GM12864 (cell line): ENCODE measurements at regions not wholly inside any gene's neighbourhood (a gene's known extent, or its start where the extent isn't known, plus 50 kb on each side); places are given as distances from the start of the nearest gene placed in this dataset.
A peak's percentile ranks its signal among the peaks of the same experiment; 100 is the strongest.
"Not testable (repeated sequence)": the region's sequence is repeated elsewhere in the genome, so short reads cannot be mapped to it uniquely, and the experiment has no call there.

Experiments used
- DNase-seq: peaks from one replicate; pipeline ENCODE4 v3.0.0-alpha.2; 2011; ENCODE audit warnings: low read depth
- H3K4me3 ChIP-seq: 2 replicates; pipeline ENCODE4 v1.5.1; 2011; ENCODE audit warnings: mild to moderate bottlenecking, low read depth, low read length, control low read depth
- TF ChIP-seq, protein P1 (sequence below): IDR thresholded peaks from 2 replicates; pipeline ENCODE4 v1.5.1; 2011; ENCODE audit warnings: low read depth, mild to moderate bottlenecking, moderate library complexity, low read length, control low read depth, inconsistent platforms; ENCODE audit errors: missing control alignments

GRCh38 chr3:125683067-125683829 lies 88.0 kb upstream of the OSBPL11 start:
- no peak for DNase-seq
- no peak overlapping the region for H3K4me3 ChIP-seq
- TF ChIP-seq, protein P1, sequence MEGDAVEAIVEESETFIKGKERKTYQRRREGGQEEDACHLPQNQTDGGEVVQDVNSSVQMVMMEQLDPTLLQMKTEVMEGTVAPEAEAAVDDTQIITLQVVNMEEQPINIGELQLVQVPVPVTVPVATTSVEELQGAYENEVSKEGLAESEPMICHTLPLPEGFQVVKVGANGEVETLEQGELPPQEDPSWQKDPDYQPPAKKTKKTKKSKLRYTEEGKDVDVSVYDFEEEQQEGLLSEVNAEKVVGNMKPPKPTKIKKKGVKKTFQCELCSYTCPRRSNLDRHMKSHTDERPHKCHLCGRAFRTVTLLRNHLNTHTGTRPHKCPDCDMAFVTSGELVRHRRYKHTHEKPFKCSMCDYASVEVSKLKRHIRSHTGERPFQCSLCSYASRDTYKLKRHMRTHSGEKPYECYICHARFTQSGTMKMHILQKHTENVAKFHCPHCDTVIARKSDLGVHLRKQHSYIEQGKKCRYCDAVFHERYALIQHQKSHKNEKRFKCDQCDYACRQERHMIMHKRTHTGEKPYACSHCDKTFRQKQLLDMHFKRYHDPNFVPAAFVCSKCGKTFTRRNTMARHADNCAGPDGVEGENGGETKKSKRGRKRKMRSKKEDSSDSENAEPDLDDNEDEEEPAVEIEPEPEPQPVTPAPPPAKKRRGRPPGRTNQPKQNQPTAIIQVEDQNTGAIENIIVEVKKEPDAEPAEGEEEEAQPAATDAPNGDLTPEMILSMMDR: no peak

DNA sequence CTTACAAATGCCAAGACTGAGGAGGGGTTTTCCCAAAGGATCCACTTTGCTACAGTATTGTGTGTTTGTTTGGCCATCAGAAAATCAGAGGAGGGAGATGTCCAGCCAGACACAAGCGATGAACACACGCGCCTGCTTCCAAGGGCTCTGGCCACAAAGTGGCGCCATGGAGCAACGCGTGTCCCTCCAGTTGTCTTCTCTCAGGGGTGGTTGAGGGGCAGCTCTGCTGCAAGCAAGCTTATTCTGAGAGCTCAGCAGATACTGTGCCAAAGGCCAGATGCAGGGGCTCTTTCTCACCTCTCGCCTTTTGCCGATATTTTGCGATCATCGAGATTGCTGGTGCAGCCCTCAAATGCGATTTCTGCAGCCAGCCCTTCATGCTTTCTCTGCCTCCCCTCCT lies 88.9 kb upstream of the OSBPL11 start:
- DNase-seq: no peak
- TF ChIP-seq, protein P1: peak; percentile 51
- no peak overlapping the region for H3K4me3 ChIP-seq

DNA sequence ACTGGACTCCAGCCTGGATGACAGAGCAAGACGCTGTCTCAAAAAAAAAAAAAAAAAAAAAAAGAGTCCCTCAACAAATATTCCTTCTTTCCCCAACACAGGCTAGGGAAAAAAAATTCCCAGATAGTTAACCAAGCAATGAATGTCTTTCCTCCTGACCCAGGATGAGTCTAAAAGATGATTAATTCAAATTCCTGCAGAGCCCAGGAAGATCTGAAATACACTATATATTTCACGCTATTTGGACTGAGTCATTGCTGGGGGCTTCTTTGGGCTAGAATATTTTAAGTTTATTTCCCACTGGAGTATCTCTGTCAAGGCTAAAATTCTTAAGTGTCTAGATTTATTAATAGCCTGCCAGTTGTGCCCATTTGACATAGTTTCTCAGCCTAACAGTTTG lies 90.4 kb upstream of the OSBPL11 start:
- H3K4me3 ChIP-seq, DNase-seq: not testable (repeated sequence)

DNA sequence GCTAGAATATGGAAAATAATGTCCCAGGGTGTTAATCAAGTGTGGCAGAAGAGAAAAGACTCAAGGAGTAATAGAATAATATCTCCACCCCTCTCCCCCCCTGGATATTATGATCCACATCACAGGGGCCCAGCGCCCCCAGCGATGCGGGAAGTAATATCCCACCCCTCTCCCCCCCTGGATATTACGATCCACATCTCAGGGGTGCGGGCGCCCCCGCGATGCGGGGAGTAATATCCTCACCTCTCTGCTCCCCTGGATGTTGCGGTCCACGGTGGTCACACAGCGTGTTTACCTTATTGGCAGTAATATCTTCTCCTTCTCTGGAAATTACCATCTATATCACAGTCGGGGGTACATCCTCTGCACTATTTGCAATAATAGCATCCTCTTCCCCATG lies 97.1 kb upstream of the OSBPL11 start:
- no peak for DNase-seq
- H3K4me3 ChIP-seq: no peak overlapping the region
- TF ChIP-seq, protein P1: no peak

- no peak overlapping the region for H3K4me3 ChIP-seq
- TF ChIP-seq, protein P1: no peak
- DNase-seq: no peak
These were observed 98.6 kb upstream of the OSBPL11 start for GRCh38 chr3:125693887-125694286.

DNA sequence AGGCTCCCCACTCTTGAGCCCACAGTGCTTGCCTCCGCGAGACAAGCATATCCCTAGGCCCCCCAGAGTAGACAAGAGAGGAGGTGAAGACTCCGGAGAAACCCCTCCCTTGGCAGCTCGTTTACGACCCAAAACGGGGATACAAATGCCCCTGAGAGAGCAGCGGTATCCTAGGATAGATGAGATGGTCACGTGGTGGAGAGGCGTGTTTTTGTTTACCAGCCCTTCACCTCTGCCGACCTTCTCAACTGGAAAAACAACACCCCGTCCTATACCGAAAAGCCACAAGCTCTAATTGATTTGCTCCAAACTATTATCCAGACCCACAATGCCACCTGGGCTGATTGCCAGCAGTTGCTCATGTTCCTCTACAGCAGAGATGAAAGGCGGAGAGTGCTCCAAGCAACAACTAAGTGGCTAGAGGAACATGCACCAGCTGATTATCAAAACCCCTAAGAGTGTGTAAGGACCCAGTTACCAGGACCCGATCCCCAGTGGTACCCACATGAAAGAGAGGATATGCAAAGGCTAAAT lies 99.5 kb upstream of the OSBPL11 start:
- no peak for DNase-seq
- TF ChIP-seq, protein P1: no peak
- H3K4me3 ChIP-seq: no peak overlapping the region

GRCh38 chr3:125695688-125696087 lies 100.4 kb upstream of the OSBPL11 start:
- H3K4me3 ChIP-seq: no peak overlapping the region
- TF ChIP-seq, protein P1: no peak
- no peak for DNase-seq

DNA sequence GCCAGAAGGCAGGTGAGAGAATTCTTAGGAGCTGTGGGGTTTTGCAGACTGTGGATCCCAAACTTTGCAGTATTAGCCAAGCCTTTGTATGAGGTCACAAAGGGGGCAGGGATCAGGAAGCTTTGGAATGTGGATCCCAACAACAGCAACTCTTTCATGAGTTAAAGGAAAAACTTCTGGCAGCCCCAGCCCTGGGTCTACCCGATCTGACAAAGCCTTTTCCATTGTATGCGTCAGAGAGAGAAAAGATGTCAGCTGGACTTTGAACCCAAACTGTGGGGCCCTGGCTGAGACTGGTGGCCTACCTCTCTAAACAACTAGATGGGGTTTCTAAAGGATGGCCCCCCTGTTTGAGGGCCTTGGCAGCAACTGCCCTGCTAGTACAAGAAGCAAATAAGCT lies 101.8 kb upstream of the OSBPL11 start:
- DNase-seq, H3K4me3 ChIP-seq: not testable (repeated sequence)
